SK-N-SH (cell line): ENCODE measurements at regions not wholly inside any gene's neighbourhood (a gene's known extent, or its start where the extent isn't known, plus 50 kb on each side); places are given as distances from the start of the nearest gene placed in this dataset.

Source experiments
- FOXM1 ChIP-seq: IDR thresholded peaks from 2 replicates; pipeline ENCODE4 v1.4.0; 2012; ENCODE audit warnings: low read depth, mild to moderate bottlenecking
- NFIC ChIP-seq: IDR thresholded peaks from 2 replicates; pipeline ENCODE4 v1.4.0; 2012; ENCODE audit warnings: borderline replicate concordance
- POLR2AphosphoS5 ChIP-seq: IDR thresholded peaks from 2 replicates; pipeline ENCODE4 v1.6.1; 2012; ENCODE audit warnings: low read depth, low read length
- RAD21 ChIP-seq: IDR thresholded peaks from 2 replicates; pipeline ENCODE4 v1.6.1; 2012; ENCODE audit warnings: mild to moderate bottlenecking, low read length
- SIN3A ChIP-seq: IDR thresholded peaks from 2 replicates; pipeline ENCODE4 v1.6.1; 2012; ENCODE audit warnings: low read depth, mild to moderate bottlenecking, low read length, moderate library complexity, borderline replicate concordance
- YY1 ChIP-seq: IDR thresholded peaks from 2 replicates; pipeline ENCODE4 v1.4.0; 2012; ENCODE audit warnings: low read depth, mild to moderate bottlenecking
- TF ChIP-seq, protein P1 (sequence below): IDR thresholded peaks from 2 replicates; pipeline ENCODE4 v1.4.0; 2012; ENCODE audit warnings: low read depth
- TF ChIP-seq, protein P2 (sequence below): IDR thresholded peaks from 2 replicates; pipeline ENCODE4 v1.6.1; 2012; ENCODE audit warnings: mild to moderate bottlenecking, low read depth, low read length, moderate library complexity
- TF ChIP-seq, protein P3 (sequence below): fragments of 200-600 bp; sonication (generic); IDR thresholded peaks from 2 replicates; pipeline ENCODE4 v1.6.1; 2017; ENCODE audit warnings: antibody characterized with exemption, mild to moderate bottlenecking, moderate library complexity

- TF ChIP-seq SIN3A = no peak
- TF ChIP-seq, protein P1, sequence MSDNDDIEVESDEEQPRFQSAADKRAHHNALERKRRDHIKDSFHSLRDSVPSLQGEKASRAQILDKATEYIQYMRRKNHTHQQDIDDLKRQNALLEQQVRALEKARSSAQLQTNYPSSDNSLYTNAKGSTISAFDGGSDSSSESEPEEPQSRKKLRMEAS = no peak
- no peak for TF ChIP-seq FOXM1
- TF ChIP-seq, protein P2, sequence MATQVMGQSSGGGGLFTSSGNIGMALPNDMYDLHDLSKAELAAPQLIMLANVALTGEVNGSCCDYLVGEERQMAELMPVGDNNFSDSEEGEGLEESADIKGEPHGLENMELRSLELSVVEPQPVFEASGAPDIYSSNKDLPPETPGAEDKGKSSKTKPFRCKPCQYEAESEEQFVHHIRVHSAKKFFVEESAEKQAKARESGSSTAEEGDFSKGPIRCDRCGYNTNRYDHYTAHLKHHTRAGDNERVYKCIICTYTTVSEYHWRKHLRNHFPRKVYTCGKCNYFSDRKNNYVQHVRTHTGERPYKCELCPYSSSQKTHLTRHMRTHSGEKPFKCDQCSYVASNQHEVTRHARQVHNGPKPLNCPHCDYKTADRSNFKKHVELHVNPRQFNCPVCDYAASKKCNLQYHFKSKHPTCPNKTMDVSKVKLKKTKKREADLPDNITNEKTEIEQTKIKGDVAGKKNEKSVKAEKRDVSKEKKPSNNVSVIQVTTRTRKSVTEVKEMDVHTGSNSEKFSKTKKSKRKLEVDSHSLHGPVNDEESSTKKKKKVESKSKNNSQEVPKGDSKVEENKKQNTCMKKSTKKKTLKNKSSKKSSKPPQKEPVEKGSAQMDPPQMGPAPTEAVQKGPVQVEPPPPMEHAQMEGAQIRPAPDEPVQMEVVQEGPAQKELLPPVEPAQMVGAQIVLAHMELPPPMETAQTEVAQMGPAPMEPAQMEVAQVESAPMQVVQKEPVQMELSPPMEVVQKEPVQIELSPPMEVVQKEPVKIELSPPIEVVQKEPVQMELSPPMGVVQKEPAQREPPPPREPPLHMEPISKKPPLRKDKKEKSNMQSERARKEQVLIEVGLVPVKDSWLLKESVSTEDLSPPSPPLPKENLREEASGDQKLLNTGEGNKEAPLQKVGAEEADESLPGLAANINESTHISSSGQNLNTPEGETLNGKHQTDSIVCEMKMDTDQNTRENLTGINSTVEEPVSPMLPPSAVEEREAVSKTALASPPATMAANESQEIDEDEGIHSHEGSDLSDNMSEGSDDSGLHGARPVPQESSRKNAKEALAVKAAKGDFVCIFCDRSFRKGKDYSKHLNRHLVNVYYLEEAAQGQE = no peak
- no peak for TF ChIP-seq YY1
- no peak for TF ChIP-seq RAD21
- no peak for TF ChIP-seq POLR2AphosphoS5
- TF ChIP-seq, protein P3, sequence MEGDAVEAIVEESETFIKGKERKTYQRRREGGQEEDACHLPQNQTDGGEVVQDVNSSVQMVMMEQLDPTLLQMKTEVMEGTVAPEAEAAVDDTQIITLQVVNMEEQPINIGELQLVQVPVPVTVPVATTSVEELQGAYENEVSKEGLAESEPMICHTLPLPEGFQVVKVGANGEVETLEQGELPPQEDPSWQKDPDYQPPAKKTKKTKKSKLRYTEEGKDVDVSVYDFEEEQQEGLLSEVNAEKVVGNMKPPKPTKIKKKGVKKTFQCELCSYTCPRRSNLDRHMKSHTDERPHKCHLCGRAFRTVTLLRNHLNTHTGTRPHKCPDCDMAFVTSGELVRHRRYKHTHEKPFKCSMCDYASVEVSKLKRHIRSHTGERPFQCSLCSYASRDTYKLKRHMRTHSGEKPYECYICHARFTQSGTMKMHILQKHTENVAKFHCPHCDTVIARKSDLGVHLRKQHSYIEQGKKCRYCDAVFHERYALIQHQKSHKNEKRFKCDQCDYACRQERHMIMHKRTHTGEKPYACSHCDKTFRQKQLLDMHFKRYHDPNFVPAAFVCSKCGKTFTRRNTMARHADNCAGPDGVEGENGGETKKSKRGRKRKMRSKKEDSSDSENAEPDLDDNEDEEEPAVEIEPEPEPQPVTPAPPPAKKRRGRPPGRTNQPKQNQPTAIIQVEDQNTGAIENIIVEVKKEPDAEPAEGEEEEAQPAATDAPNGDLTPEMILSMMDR = no peak
- TF ChIP-seq NFIC = no peak
Measured at GRCh38 chr10:23850631-23851030, 358.3 kb upstream of the KIAA1217 start.
